ENCODE measurements at regions not wholly inside any gene's neighbourhood (a gene's known extent, or its start where the extent isn't known, plus 50 kb on each side); places are given as distances from the start of the nearest gene placed in this dataset.

GRCh38 chr21:15233611-15234010 lies 168.8 kb upstream of the NRIP1 start:
- TF ChIP-seq POLR2AphosphoS5 (IDR thresholded peaks at IDR 0.05; ENCODE audit: low read depth, low read length) (no peak), POLR2A (IDR thresholded peaks at IDR 0.05; ENCODE audit: low read depth, low read length) (no peak), SPI1 (IDR thresholded peaks at IDR 0.05; ENCODE audit: low read depth, low read length) (no peak), TAF1 (IDR thresholded peaks at IDR 0.05; ENCODE audit: low read depth, low read length) (no peak), POU2F2 (IDR thresholded peaks at IDR 0.05; ENCODE audit: low read depth, low read length) (no peak), PAX5 (IDR thresholded peaks at IDR 0.05; ENCODE audit: insufficient read depth, low read length, severe bottlenecking) (no peak)
